ENCODE measurements at regions not wholly inside any gene's neighbourhood (a gene's known extent, or its start where the extent isn't known, plus 50 kb on each side); places are given as distances from the start of the nearest gene placed in this dataset.

DNA sequence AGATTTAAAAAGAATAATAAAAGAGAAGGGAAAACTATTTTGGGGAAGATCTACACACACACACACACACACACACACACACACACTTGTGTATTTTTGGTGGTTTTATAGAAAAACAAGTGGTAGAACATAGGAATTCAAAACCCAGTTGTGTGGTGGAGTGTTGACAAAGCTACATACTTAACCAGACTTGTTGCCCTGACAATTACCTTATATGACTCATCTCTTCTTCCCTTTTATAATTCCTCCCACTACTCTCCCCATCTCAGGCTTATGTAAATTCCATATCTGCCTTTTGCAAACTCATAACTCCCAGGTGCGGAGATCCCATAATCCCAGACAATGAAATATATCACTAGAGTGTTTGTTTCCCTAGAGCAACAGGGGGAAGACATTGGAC lies 873.7 kb downstream of the NXPH1 start:
- Histone ChIP-seq H3K4me3 (no peak overlapping the region), H3K27ac (ENCODE audit: low read depth in 1 of 2, low read length in 1 of 2) (no peak overlapping the region), H3K4me1 (ENCODE audit: control insufficient read depth in 5 of 5, insufficient read depth in 5 of 5, low read length in 5 of 5) (peaks cover 0 to 9% (median 0%) of the 10 kb centered on the region in 5 donors), H3K9ac (ENCODE audit: insufficient read depth in 1 of 2, low read length in 2 of 2) (no peak overlapping the region), H3K27me3 (ENCODE audit: control insufficient read depth in 3 of 3, insufficient read depth in 3 of 3, low read length in 2 of 3) (no peaks in the 10 kb centered on the region), H3K9me3 (ENCODE audit: control insufficient read depth in 4 of 4, insufficient read depth in 3 of 4, low read length in 3 of 4) (peaks cover 0 to 2% (median 0%) of the 10 kb centered on the region in 4 donors), H3K36me3 (ENCODE audit: control insufficient read depth in 4 of 4, insufficient read depth in 4 of 4, low read length in 4 of 4) (no peaks in the 10 kb centered on the region)
- no peak for DNase-seq
- TF ChIP-seq, protein P1, sequence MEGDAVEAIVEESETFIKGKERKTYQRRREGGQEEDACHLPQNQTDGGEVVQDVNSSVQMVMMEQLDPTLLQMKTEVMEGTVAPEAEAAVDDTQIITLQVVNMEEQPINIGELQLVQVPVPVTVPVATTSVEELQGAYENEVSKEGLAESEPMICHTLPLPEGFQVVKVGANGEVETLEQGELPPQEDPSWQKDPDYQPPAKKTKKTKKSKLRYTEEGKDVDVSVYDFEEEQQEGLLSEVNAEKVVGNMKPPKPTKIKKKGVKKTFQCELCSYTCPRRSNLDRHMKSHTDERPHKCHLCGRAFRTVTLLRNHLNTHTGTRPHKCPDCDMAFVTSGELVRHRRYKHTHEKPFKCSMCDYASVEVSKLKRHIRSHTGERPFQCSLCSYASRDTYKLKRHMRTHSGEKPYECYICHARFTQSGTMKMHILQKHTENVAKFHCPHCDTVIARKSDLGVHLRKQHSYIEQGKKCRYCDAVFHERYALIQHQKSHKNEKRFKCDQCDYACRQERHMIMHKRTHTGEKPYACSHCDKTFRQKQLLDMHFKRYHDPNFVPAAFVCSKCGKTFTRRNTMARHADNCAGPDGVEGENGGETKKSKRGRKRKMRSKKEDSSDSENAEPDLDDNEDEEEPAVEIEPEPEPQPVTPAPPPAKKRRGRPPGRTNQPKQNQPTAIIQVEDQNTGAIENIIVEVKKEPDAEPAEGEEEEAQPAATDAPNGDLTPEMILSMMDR (IDR thresholded peaks at IDR 0.05; ENCODE audit: control extremely low read depth, extremely low read depth) = no peak
- ATAC-seq (ENCODE audit: insufficient read depth, low FRiP score) = no peak
- WGBS, 2 donors = 92 to 100% methylated on average over 1 of the region's 1 CpG

DNA sequence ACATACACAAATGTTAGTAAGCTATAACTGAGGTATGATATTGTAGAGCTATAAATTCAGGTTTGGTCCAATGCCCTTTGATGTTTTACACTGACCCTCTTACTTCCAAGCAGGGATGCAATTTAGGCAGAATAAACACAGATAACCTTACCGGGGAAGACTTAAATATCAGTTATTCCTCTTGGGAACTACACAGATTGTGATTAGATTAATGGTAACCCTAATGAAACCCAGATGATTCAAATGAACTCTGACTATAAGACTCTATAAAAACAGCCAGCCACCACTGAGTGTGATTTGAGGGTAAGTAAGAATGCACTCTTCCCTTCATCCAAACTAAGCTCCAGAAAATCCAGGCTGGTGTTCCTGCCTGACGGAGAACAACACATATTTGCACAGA lies 891.1 kb downstream of the NXPH1 start:
- H3K4me1 ChIP-seq (ENCODE audit: control insufficient read depth in 5 of 5, insufficient read depth in 5 of 5, low read length in 5 of 5) = no peaks in the 10 kb centered on the region
- 47 to 63% methylated on average over 2 of the region's 2 CpGs for WGBS, 2 donors
- TF ChIP-seq, protein P1 (IDR thresholded peaks at IDR 0.05; ENCODE audit: control extremely low read depth, extremely low read depth) = no peak

GRCh38 chr7:9328296-9328695 lies 894.9 kb downstream of the NXPH1 start:
- no peak overlapping the region for H3K27ac ChIP-seq (ENCODE audit: low read depth in 1 of 2, low read length in 1 of 2)
- H3K4me1 ChIP-seq (ENCODE audit: control insufficient read depth in 5 of 5, insufficient read depth in 5 of 5, low read length in 5 of 5) = no peaks in the 10 kb centered on the region
- WGBS, 2 donors = 83 to 88% methylated on average over 2 of the region's 2 CpGs
- H3K4me3 ChIP-seq = no peak overlapping the region
- ATAC-seq (ENCODE audit: insufficient read depth, low FRiP score) = no peak
- no peak overlapping the region for H3K9ac ChIP-seq (ENCODE audit: insufficient read depth in 1 of 2, low read length in 2 of 2)
- H3K36me3 ChIP-seq (ENCODE audit: control insufficient read depth in 4 of 4, insufficient read depth in 4 of 4, low read length in 4 of 4) = no peaks in the 10 kb centered on the region
- H3K27me3 ChIP-seq (ENCODE audit: control insufficient read depth in 3 of 3, insufficient read depth in 3 of 3, low read length in 2 of 3) = no peaks in the 10 kb centered on the region
- TF ChIP-seq, protein P1 (IDR thresholded peaks at IDR 0.05; ENCODE audit: control extremely low read depth, extremely low read depth) = no peak
- peaks cover 0 to 3% (median 0%) of the 10 kb centered on the region in 4 donors for H3K9me3 ChIP-seq (ENCODE audit: control insufficient read depth in 4 of 4, insufficient read depth in 3 of 4, low read length in 3 of 4)
- no peak for DNase-seq

More for the DNA sequence above, 891.1 kb downstream of the NXPH1 start:
- no peaks in the 10 kb centered on the region for H3K27me3 ChIP-seq (ENCODE audit: control insufficient read depth in 3 of 3, insufficient read depth in 3 of 3, low read length in 2 of 3)
- no peak for ATAC-seq (ENCODE audit: insufficient read depth, low FRiP score)
- no peaks in the 10 kb centered on the region for H3K36me3 ChIP-seq (ENCODE audit: control insufficient read depth in 4 of 4, insufficient read depth in 4 of 4, low read length in 4 of 4)
- DNase-seq = no peak
- no peak overlapping the region for H3K9ac ChIP-seq (ENCODE audit: insufficient read depth in 1 of 2, low read length in 2 of 2)
- H3K9me3 ChIP-seq (ENCODE audit: control insufficient read depth in 4 of 4, insufficient read depth in 3 of 4, low read length in 3 of 4) = peaks cover 0 to 6% (median under 1%) of the 10 kb centered on the region in 4 donors
- no peak overlapping the region for H3K27ac ChIP-seq (ENCODE audit: low read depth in 1 of 2, low read length in 1 of 2)
- H3K4me3 ChIP-seq = no peak overlapping the region

DNA sequence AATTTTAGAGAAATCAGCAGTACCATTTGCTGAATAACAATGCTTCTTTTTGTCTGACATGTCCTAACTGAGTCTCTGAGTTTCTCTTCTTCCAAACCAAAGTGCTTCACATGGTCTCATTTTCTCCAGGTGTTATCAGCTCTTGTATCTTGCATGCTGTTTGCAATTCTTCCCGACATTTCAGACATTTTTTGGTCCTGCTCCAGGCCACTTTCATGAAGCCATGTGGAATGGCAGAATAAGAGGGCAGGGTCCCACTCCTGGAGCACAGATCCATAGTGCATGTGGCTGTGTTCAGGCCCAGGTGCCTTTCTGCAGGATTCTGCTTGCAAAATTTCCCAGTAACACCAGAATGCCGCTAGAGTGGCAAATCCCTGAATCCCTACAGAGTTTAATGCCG lies 916.2 kb downstream of the NXPH1 start:
- 79 to 87% methylated on average over 3 of the region's 3 CpGs for WGBS, 2 donors
- no peak for ATAC-seq (ENCODE audit: insufficient read depth, low FRiP score)
- Histone ChIP-seq H3K4me3 (no peak overlapping the region), H3K27ac (ENCODE audit: low read depth in 1 of 2, low read length in 1 of 2) (no peak overlapping the region), H3K9me3 (ENCODE audit: control insufficient read depth in 4 of 4, insufficient read depth in 3 of 4, low read length in 3 of 4) (peaks cover 0 to 3% (median 0%) of the 10 kb centered on the region in 4 donors), H3K36me3 (ENCODE audit: control insufficient read depth in 4 of 4, insufficient read depth in 4 of 4, low read length in 4 of 4) (no peaks in the 10 kb centered on the region), H3K9ac (ENCODE audit: insufficient read depth in 1 of 2, low read length in 2 of 2) (no peak overlapping the region), H3K27me3 (ENCODE audit: control insufficient read depth in 3 of 3, insufficient read depth in 3 of 3, low read length in 2 of 3) (no peaks in the 10 kb centered on the region), H3K4me1 (ENCODE audit: control insufficient read depth in 5 of 5, insufficient read depth in 5 of 5, low read length in 5 of 5) (peaks cover 0 to 4% (median 0%) of the 10 kb centered on the region in 5 donors)
- no peak for DNase-seq
- TF ChIP-seq, protein P1 (IDR thresholded peaks at IDR 0.05; ENCODE audit: control extremely low read depth, extremely low read depth) = no peak
